Lung (tissue), 11 donors: ENCODE measurements at regions not wholly inside any gene's neighbourhood (a gene's known extent, or its start where the extent isn't known, plus 50 kb on each side); places are given as distances from the start of the nearest gene placed in this dataset.

Source experiments
- ATAC-seq: fragments of 200-7000 bp; cut with Tn5 transposase; one replicate; pipeline ENCODE4 v1.9.1; 2020; ENCODE audit warnings: moderate number of reproducible peaks; ENCODE audit not compliant: insufficient read depth, low FRiP score
- DNase-seq, 3 donors: peaks; one replicate each; pipeline ENCODE4 v3.0.0-alpha.2; 2013 to 2017
- H3K27ac ChIP-seq, 2 donors: one replicate each; pipeline ENCODE4 v1.5.1; 2013; ENCODE audit warnings: mild to moderate bottlenecking in 2 of 2, moderate library complexity in 2 of 2, control low read depth in 1 of 2, inconsistent platforms in 1 of 2, low read depth in 1 of 2, low read length in 1 of 2
- H3K27me3 ChIP-seq, 3 donors: one replicate each; pipeline ENCODE4 v1.5.1; 2013; ENCODE audit warnings: low read length in 2 of 3; ENCODE audit not compliant: control insufficient read depth in 3 of 3, insufficient read depth in 3 of 3
- H3K36me3 ChIP-seq, 4 donors: one replicate each; pipeline ENCODE4 v1.5.1; 2013; ENCODE audit warnings: low read length in 4 of 4, mild to moderate bottlenecking in 1 of 4, moderate library complexity in 1 of 4; ENCODE audit not compliant: control insufficient read depth in 4 of 4, insufficient read depth in 4 of 4
- H3K4me1 ChIP-seq, 5 donors: one replicate each; pipeline ENCODE4 v1.5.1; 2013; ENCODE audit warnings: low read length in 5 of 5, mild to moderate bottlenecking in 2 of 5, moderate library complexity in 1 of 5; ENCODE audit not compliant: control insufficient read depth in 5 of 5, insufficient read depth in 5 of 5
- H3K4me3 ChIP-seq: one replicate; pipeline ENCODE4 v1.5.1; 2013; ENCODE audit warnings: mild to moderate bottlenecking, control low read depth, moderate library complexity
- H3K9ac ChIP-seq, 2 donors: one replicate each; pipeline ENCODE4 v1.5.1; 2013; ENCODE audit warnings: low read length in 2 of 2, control low read depth in 1 of 2; ENCODE audit not compliant: insufficient read depth in 1 of 2
- H3K9me3 ChIP-seq, 4 donors: one replicate each; pipeline ENCODE4 v1.5.1; 2013; ENCODE audit warnings: low read length in 3 of 4, mild to moderate bottlenecking in 1 of 4, moderate library complexity in 1 of 4; ENCODE audit not compliant: control insufficient read depth in 4 of 4, insufficient read depth in 3 of 4
- WGBS, 2 donors: extraction: QIAGEN DNeasy Blood & Tissue Kit; methylation state at CpG; one replicate each; pipeline ENCODE4 v1.1.7; 2013; 5-methylcytosine and 5-hydroxymethylcytosine counted together
- TF ChIP-seq, protein P1 (sequence below): IDR thresholded peaks from 2 replicates; pipeline ENCODE4 v1.5.1; 2012; ENCODE audit warnings: mild to moderate bottlenecking; ENCODE audit errors: control extremely low read depth, extremely low read depth
- donor health status: control.
- donor health status: control.
- donor health status: Bipolar disorder and iron deficiency.
- donor health status: healthy.
- donor health status: DM: yes; HTN: yes; CAD: no.

DNA sequence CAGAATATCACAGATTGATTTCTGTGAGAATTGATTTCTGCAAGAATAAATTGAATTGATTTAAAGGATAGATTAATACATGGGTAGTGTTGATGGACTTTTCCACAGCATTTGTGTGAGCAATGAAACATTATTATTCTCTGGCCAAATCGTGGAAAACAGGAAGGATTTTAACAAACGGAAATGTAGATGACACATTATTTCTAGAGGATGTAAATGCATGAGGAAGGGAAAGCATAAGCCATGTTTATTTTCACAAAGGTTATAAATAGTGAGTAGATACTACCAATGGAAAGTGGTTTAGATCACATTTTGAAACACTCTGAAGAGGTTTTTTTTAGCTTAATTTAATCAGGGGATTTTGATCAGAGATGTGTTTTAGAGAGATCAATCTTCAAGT lies 1534.6 kb upstream of the MIR17HG start:
- Histone ChIP-seq H3K27ac (no peak overlapping the region), H3K9ac (no peak overlapping the region), H3K4me1 (no peaks in the 10 kb centered on the region), H3K36me3 (no peaks in the 10 kb centered on the region), H3K4me3 (no peak overlapping the region), H3K9me3 (peaks cover 0 to 2% (median 0%) of the 10 kb centered on the region in 4 donors), H3K27me3 (no peaks in the 10 kb centered on the region)
- DNase-seq = no peak
- TF ChIP-seq, protein P1, sequence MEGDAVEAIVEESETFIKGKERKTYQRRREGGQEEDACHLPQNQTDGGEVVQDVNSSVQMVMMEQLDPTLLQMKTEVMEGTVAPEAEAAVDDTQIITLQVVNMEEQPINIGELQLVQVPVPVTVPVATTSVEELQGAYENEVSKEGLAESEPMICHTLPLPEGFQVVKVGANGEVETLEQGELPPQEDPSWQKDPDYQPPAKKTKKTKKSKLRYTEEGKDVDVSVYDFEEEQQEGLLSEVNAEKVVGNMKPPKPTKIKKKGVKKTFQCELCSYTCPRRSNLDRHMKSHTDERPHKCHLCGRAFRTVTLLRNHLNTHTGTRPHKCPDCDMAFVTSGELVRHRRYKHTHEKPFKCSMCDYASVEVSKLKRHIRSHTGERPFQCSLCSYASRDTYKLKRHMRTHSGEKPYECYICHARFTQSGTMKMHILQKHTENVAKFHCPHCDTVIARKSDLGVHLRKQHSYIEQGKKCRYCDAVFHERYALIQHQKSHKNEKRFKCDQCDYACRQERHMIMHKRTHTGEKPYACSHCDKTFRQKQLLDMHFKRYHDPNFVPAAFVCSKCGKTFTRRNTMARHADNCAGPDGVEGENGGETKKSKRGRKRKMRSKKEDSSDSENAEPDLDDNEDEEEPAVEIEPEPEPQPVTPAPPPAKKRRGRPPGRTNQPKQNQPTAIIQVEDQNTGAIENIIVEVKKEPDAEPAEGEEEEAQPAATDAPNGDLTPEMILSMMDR = no peak
- 47 to 54% methylated on average over 2 of the region's 2 CpGs for WGBS, 2 donors
- no peak for ATAC-seq

DNA sequence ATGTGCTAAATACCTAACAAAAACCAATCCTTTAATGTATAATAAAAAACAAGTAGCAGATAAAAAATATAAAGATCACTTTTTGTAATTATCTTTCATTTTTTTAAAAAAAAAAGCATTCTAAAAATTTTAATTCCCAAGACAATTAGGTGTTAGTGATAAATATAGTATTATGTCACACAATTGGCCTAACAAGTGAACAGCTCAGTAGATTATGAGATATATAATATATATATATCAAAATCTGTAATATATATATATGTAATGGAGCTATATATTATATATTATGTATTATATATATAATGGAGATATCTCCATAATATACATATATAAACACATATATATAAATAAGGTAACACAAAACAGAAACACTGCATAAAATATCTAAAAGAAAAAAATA lies 1531.1 kb upstream of the MIR17HG start:
- Histone ChIP-seq H3K36me3 (no peaks in the 10 kb centered on the region), H3K4me3 (no peak overlapping the region), H3K27ac (no peak overlapping the region), H3K27me3 (no peaks in the 10 kb centered on the region), H3K9ac (no peak overlapping the region), H3K9me3 (peaks cover 0 to 2% (median 0%) of the 10 kb centered on the region in 4 donors), H3K4me1 (no peaks in the 10 kb centered on the region)
- TF ChIP-seq, protein P1 = no peak
- no peak for ATAC-seq
- no peak for DNase-seq

DNA sequence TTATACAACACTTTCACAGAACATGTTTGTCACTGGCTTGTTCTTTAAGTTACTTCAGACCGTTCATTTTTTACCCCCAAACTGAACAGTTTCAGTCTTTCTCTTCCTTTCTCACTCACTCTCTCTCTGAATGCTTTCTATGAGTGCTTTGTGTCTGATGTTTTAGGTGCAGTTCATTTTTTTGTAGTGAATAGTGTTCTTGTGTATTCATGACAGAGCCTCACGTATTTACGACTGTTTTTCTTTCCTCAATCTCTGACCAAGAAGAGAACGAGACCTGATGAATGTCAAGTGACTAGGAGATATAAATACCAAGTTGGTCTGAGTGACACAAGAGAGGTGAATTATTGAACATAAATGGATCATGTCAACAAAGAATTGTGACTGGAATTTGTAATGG lies 1525.0 kb upstream of the MIR17HG start:
- ATAC-seq = no peak
- peaks cover 0 to 2% (median 0%) of the 10 kb centered on the region in 4 donors for H3K9me3 ChIP-seq
- no peak overlapping the region for H3K9ac ChIP-seq
- no peak overlapping the region for H3K4me3 ChIP-seq
- TF ChIP-seq, protein P1 = no peak
- H3K4me1 ChIP-seq = peaks cover 0 to 2% (median 0%) of the 10 kb centered on the region in 5 donors
- 55 to 59% methylated on average over 4 of the region's 4 CpGs for WGBS, 2 donors
- H3K27ac ChIP-seq = no peak overlapping the region
- H3K27me3 ChIP-seq = no peaks in the 10 kb centered on the region
- H3K36me3 ChIP-seq = no peaks in the 10 kb centered on the region
- no peak for DNase-seq

DNA sequence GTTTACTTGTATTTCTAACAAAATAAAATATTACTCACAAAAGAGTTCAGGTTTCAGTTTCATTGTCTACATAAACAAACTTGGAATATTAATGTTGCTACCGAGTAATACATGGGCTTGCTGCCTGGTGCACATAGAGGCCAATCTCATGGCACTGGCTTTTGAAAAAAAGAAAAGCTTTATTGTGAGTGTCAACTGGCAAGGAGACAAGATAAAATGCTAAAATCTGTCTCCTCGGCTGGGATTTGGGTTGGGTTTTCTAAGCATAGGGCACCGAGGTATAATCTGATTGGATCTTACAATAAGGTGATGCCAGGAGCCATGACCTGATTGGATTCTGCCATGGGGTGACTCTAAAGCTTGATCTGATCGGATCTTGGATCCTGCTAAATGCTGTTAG lies 1519.9 kb upstream of the MIR17HG start:
- Histone ChIP-seq H3K4me3 (no peak overlapping the region), H3K36me3 (no peaks in the 10 kb centered on the region), H3K9ac (no peak overlapping the region), H3K27ac (no peak overlapping the region), H3K4me1 (peaks cover 0 to 11% (median 0%) of the 10 kb centered on the region in 5 donors), H3K9me3 (no peaks in the 10 kb centered on the region), H3K27me3 (no peaks in the 10 kb centered on the region)
- WGBS, 2 donors = 79 to 81% methylated on average over 4 of the region's 4 CpGs
- DNase-seq (no peak), ATAC-seq (no peak)
- TF ChIP-seq, protein P1 = no peak
